Kasumi-1 (cell line): ENCODE measurements at regions not wholly inside any gene's neighbourhood (a gene's known extent, or its start where the extent isn't known, plus 50 kb on each side); places are given as distances from the start of the nearest gene placed in this dataset.
"Not testable (repeated sequence)": the region's sequence is repeated elsewhere in the genome, so short reads cannot be mapped to it uniquely, and the experiment has no call there.

Source experiments
- DNase-seq, 2 experiments: peaks; one replicate each; lab custom pipeline; 2025; lab: John Stamatoyannopoulos, UW

- no peak for DNase-seq
Observed at GRCh38 chr3:112736805-112737566, 96.0 kb upstream of the CCDC80 start.

GRCh38 chr3:112736386-112736785 is 95.4 kb upstream of the CCDC80 start:
- no peak for DNase-seq

- no peak for DNase-seq
Observed at GRCh38 chr3:112735926-112736325, 95.0 kb upstream of the CCDC80 start.

- peak; percentile 83 to 84 for DNase-seq
Observed at GRCh38 chr3:112734736-112735350, 93.9 kb upstream of the CCDC80 start.

GRCh38 chr3:112734171-112734570 is 93.2 kb upstream of the CCDC80 start:
- DNase-seq: no peak

- DNase-seq: peak; percentile 30 to 41
Observed at GRCh38 chr3:112730210-112730609, 89.3 kb upstream of the CCDC80 start.

GRCh38 chr3:112721231-112721630 is 80.3 kb upstream of the CCDC80 start:
- DNase-seq: no peak

GRCh38 chr3:112718967-112719366 is 78.0 kb upstream of the CCDC80 start:
- no peak for DNase-seq

GRCh38 chr3:112718516-112718915 is 77.6 kb upstream of the CCDC80 start:
- DNase-seq: no peak

GRCh38 chr3:112709911-112710310 is 69.0 kb upstream of the CCDC80 start:
- no peak for DNase-seq

- DNase-seq: no peak
Observed at GRCh38 chr3:112699436-112699978, 58.6 kb upstream of the CCDC80 start.

GRCh38 chr3:112698442-112698841 is 57.5 kb upstream of the CCDC80 start:
- DNase-seq: not testable (repeated sequence)

GRCh38 chr3:112696244-112696643 is 55.3 kb upstream of the CCDC80 start:
- DNase-seq: not testable (repeated sequence)

- DNase-seq: not testable (repeated sequence)
Observed at GRCh38 chr3:112695377-112696108, 54.6 kb upstream of the CCDC80 start.

- not testable (repeated sequence) for DNase-seq
Observed at GRCh38 chr3:112694906-112695305, 54.0 kb upstream of the CCDC80 start.

- no peak for DNase-seq
Observed at GRCh38 chr3:112693186-112693585, 52.2 kb upstream of the CCDC80 start.
